ENCODE measurements at regions not wholly inside any gene's neighbourhood (a gene's known extent, or its start where the extent isn't known, plus 50 kb on each side); places are given as distances from the start of the nearest gene placed in this dataset.

DNA sequence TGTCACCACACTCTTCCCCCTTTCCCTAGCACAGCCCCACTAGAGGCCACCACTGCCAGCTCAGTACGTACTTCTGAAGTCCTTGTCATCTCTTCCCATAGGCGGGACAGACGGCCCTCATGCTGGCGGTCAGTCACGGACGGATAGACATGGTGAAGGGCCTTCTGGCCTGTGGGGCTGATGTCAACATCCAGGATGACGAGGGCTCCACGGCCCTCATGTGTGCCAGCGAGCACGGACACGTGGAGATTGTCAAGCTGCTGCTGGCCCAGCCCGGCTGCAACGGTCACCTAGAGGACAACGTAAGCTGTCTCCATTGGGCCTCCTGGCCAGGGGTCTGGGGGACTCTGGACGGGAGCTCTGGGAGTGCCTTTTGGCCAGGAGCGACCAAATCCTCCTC lies 99.4 kb upstream of the DMRT1 start:
- TF ChIP-seq, protein P1, sequence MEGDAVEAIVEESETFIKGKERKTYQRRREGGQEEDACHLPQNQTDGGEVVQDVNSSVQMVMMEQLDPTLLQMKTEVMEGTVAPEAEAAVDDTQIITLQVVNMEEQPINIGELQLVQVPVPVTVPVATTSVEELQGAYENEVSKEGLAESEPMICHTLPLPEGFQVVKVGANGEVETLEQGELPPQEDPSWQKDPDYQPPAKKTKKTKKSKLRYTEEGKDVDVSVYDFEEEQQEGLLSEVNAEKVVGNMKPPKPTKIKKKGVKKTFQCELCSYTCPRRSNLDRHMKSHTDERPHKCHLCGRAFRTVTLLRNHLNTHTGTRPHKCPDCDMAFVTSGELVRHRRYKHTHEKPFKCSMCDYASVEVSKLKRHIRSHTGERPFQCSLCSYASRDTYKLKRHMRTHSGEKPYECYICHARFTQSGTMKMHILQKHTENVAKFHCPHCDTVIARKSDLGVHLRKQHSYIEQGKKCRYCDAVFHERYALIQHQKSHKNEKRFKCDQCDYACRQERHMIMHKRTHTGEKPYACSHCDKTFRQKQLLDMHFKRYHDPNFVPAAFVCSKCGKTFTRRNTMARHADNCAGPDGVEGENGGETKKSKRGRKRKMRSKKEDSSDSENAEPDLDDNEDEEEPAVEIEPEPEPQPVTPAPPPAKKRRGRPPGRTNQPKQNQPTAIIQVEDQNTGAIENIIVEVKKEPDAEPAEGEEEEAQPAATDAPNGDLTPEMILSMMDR (conservative IDR thresholded peaks at IDR 0.05; ENCODE audit: low read depth in 2 of 2) = no peak
- TF ChIP-seq JUNB (IDR thresholded peaks at IDR 0.05; ENCODE audit: unreplicated experiment) = no peak
- TF ChIP-seq NANOG (IDR thresholded peaks at IDR 0.05; ENCODE audit: borderline replicate concordance) = no peak
- no peak for TF ChIP-seq EZH2phosphoT487 (IDR thresholded peaks at IDR 0.05; ENCODE audit: unreplicated experiment)
- TF ChIP-seq CREB1 (CRISPR knock-in tag; IDR thresholded peaks at IDR 0.05; ENCODE audit: low read depth) = no peak
- TF ChIP-seq, protein P2, sequence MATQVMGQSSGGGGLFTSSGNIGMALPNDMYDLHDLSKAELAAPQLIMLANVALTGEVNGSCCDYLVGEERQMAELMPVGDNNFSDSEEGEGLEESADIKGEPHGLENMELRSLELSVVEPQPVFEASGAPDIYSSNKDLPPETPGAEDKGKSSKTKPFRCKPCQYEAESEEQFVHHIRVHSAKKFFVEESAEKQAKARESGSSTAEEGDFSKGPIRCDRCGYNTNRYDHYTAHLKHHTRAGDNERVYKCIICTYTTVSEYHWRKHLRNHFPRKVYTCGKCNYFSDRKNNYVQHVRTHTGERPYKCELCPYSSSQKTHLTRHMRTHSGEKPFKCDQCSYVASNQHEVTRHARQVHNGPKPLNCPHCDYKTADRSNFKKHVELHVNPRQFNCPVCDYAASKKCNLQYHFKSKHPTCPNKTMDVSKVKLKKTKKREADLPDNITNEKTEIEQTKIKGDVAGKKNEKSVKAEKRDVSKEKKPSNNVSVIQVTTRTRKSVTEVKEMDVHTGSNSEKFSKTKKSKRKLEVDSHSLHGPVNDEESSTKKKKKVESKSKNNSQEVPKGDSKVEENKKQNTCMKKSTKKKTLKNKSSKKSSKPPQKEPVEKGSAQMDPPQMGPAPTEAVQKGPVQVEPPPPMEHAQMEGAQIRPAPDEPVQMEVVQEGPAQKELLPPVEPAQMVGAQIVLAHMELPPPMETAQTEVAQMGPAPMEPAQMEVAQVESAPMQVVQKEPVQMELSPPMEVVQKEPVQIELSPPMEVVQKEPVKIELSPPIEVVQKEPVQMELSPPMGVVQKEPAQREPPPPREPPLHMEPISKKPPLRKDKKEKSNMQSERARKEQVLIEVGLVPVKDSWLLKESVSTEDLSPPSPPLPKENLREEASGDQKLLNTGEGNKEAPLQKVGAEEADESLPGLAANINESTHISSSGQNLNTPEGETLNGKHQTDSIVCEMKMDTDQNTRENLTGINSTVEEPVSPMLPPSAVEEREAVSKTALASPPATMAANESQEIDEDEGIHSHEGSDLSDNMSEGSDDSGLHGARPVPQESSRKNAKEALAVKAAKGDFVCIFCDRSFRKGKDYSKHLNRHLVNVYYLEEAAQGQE (IDR thresholded peaks at IDR 0.05; ENCODE audit: unreplicated experiment) = no peak
- TF ChIP-seq, protein P3, sequence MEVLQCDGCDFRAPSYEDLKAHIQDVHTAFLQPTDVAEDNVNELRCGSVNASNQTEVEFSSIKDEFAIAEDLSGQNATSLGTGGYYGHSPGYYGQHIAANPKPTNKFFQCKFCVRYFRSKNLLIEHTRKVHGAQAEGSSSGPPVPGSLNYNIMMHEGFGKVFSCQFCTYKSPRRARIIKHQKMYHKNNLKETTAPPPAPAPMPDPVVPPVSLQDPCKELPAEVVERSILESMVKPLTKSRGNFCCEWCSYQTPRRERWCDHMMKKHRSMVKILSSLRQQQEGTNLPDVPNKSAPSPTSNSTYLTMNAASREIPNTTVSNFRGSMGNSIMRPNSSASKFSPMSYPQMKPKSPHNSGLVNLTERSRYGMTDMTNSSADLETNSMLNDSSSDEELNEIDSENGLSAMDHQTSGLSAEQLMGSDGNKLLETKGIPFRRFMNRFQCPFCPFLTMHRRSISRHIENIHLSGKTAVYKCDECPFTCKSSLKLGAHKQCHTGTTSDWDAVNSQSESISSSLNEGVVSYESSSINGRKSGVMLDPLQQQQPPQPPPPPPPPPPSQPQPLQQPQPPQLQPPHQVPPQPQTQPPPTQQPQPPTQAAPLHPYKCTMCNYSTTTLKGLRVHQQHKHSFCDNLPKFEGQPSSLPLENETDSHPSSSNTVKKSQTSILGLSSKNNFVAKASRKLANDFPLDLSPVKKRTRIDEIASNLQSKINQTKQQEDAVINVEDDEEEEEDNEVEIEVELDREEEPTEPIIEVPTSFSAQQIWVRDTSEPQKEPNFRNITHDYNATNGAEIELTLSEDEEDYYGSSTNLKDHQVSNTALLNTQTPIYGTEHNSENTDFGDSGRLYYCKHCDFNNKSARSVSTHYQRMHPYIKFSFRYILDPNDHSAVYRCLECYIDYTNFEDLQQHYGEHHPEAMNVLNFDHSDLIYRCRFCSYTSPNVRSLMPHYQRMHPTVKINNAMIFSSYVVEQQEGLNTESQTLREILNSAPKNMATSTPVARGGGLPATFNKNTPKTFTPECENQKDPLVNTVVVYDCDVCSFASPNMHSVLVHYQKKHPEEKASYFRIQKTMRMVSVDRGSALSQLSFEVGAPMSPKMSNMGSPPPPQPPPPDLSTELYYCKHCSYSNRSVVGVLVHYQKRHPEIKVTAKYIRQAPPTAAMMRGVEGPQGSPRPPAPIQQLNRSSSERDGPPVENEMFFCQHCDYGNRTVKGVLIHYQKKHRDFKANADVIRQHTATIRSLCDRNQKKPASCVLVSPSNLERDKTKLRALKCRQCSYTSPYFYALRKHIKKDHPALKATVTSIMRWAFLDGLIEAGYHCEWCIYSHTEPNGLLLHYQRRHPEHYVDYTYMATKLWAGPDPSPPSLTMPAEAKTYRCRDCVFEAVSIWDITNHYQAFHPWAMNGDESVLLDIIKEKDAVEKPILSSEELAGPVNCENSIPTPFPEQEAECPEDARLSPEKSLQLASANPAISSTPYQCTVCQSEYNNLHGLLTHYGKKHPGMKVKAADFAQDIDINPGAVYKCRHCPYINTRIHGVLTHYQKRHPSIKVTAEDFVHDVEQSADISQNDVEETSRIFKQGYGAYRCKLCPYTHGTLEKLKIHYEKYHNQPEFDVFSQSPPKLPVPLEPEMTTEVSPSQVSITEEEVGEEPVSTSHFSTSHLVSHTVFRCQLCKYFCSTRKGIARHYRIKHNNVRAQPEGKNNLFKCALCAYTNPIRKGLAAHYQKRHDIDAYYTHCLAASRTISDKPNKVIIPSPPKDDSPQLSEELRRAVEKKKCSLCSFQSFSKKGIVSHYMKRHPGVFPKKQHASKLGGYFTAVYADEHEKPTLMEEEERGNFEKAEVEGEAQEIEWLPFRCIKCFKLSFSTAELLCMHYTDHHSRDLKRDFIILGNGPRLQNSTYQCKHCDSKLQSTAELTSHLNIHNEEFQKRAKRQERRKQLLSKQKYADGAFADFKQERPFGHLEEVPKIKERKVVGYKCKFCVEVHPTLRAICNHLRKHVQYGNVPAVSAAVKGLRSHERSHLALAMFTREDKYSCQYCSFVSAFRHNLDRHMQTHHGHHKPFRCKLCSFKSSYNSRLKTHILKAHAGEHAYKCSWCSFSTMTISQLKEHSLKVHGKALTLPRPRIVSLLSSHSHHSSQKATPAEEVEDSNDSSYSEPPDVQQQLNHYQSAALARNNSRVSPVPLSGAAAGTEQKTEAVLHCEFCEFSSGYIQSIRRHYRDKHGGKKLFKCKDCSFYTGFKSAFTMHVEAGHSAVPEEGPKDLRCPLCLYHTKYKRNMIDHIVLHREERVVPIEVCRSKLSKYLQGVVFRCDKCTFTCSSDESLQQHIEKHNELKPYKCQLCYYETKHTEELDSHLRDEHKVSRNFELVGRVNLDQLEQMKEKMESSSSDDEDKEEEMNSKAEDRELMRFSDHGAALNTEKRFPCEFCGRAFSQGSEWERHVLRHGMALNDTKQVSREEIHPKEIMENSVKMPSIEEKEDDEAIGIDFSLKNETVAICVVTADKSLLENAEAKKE (CRISPR knock-in tag; IDR thresholded peaks at IDR 0.05) = no peak

Data from GM23338 (cell line).